ENCODE measurements at regions not wholly inside any gene's neighbourhood (a gene's known extent, or its start where the extent isn't known, plus 50 kb on each side); places are given as distances from the start of the nearest gene placed in this dataset.
"Not testable (repeated sequence)": the region's sequence is repeated elsewhere in the genome, so short reads cannot be mapped to it uniquely, and the experiment has no call there.

- H3K4me1 ChIP-seq, result no peaks in the 10 kb centered on the region
- no peaks in the 10 kb centered on the region for H3K36me3 ChIP-seq
- no peak for DNase-seq
- no peak overlapping the region for H3K4me3 ChIP-seq
- no peaks in the 10 kb centered on the region for H3K9me3 ChIP-seq
- H3K27me3 ChIP-seq, result no peaks in the 10 kb centered on the region
- TF ChIP-seq POLR2A (IDR thresholded peaks at IDR 0.05), result no peak
- TF ChIP-seq CTCF (IDR thresholded peaks at IDR 0.05), result no peak
- no peak overlapping the region for H3K27ac ChIP-seq
Measured at GRCh38 chr1:221256773-221257172, 377.5 kb downstream of the HLX start.

GRCh38 chr1:221257548-221257947 is 378.3 kb downstream of the HLX start:
- not testable (repeated sequence) for H3K4me3 ChIP-seq, H3K27me3 ChIP-seq, DNase-seq, H3K9me3 ChIP-seq, H3K4me1 ChIP-seq, H3K36me3 ChIP-seq, H3K27ac ChIP-seq

GRCh38 chr1:221262677-221263076 is 383.4 kb downstream of the HLX start:
- DNase-seq, H3K27me3 ChIP-seq, H3K27ac ChIP-seq, H3K4me1 ChIP-seq, H3K9me3 ChIP-seq, H3K4me3 ChIP-seq, H3K36me3 ChIP-seq: not testable (repeated sequence)

GRCh38 chr1:221263831-221264767 is 384.9 kb downstream of the HLX start:
- Histone ChIP-seq H3K4me3 (no peak overlapping the region), H3K27ac (peak overlapping the region in 1 of 4 donors; percentile 35), H3K4me1 (no peaks in the 10 kb centered on the region), H3K9me3 (no peaks in the 10 kb centered on the region), H3K36me3 (no peaks in the 10 kb centered on the region), H3K27me3 (no peaks in the 10 kb centered on the region)
- peak in 2 of 3 donors; percentile 59 to 70 for DNase-seq
- TF ChIP-seq POLR2A (IDR thresholded peaks at IDR 0.05), result no peak
- peak; percentile 29 to 50 (median 42) for TF ChIP-seq CTCF (IDR thresholded peaks at IDR 0.05)

GRCh38 chr1:221264848-221265247 is 385.6 kb downstream of the HLX start:
- TF ChIP-seq POLR2A (IDR thresholded peaks at IDR 0.05) (no peak), CTCF (IDR thresholded peaks at IDR 0.05) (no peak)
- H3K27me3 ChIP-seq, result no peaks in the 10 kb centered on the region
- H3K4me3 ChIP-seq, result no peak overlapping the region
- DNase-seq, result no peak
- no peaks in the 10 kb centered on the region for H3K9me3 ChIP-seq
- H3K4me1 ChIP-seq, result no peaks in the 10 kb centered on the region
- H3K36me3 ChIP-seq, result no peaks in the 10 kb centered on the region
- peak overlapping the region in 1 of 4 donors; percentile 35 for H3K27ac ChIP-seq

GRCh38 chr1:221268295-221268694 is 389.1 kb downstream of the HLX start:
- H3K27ac ChIP-seq, result no peak overlapping the region
- H3K4me3 ChIP-seq, result no peak overlapping the region
- H3K36me3 ChIP-seq, result no peaks in the 10 kb centered on the region
- no peaks in the 10 kb centered on the region for H3K4me1 ChIP-seq
- no peak for DNase-seq
- no peaks in the 10 kb centered on the region for H3K27me3 ChIP-seq
- TF ChIP-seq POLR2A (IDR thresholded peaks at IDR 0.05), result no peak
- TF ChIP-seq CTCF (IDR thresholded peaks at IDR 0.05), result no peak
- no peaks in the 10 kb centered on the region for H3K9me3 ChIP-seq

Measured in Peyer's patch (tissue), 4 donors.